Activated CD4-positive, alpha-beta T cell treated with anti-CD3 and anti-CD28 coated beads for 1 hour (primary cell): ENCODE measurements at regions not wholly inside any gene's neighbourhood (a gene's known extent, or its start where the extent isn't known, plus 50 kb on each side); places are given as distances from the start of the nearest gene placed in this dataset.
"Not testable (repeated sequence)": the region's sequence is repeated elsewhere in the genome, so short reads cannot be mapped to it uniquely, and the experiment has no call there.

ENCODE experiments used
- DNase-seq: peaks from one replicate; pipeline ENCODE4 v3.0.0-alpha.2; 2020

DNA sequence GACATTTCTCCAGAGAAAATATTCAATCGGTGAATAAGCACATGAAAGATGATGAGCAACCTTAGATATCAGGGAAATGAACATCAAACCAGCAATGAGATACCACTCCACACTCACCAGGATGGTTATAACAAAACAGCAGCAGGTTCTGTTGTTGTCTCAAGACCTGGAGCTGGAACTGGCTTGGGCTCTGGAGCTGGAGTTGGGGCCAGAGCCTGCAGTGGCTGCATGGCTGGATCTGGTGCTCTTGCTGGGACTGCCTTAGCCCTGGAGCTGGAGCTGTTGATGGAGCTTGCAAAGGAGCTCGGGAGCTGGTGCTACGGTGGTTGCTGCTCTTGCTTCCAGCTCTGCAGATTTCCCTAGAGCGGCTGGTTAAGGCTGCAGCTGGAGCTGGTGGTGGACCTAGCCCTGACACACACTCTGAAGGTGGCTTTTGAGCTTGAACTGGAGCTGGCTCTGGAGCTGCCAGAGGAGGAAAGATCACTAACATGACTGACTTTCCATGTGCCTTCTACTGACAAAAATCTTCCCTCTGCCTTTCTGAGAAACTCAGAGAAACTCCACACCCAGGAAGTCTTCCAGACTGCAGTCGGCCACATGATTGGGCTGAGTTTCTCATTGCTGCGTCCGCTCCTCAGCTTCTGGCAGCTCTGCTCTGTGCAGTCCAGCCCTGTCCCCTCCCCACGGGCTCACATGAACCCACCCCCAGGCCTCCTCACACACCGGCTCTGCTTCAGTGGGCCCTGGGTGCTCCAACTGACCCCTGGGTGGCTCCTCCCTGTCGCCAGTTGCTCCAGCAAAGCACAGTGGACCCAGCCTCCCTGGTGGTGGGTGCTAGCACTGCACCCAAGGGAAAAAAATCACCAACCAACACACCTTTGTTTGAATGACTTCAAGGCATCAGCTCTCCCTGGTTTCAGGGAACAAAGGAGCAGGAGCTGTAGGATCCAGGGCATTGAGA is 139.1 kb upstream of the FMN2 start:
- DNase-seq = no peak

- no peak for DNase-seq
Observed at GRCh38 chr1:239954836-239955235, 136.8 kb upstream of the FMN2 start.

- DNase-seq = no peak
Observed at GRCh38 chr1:239955431-239955830, 136.3 kb upstream of the FMN2 start.

- DNase-seq = no peak
Observed at GRCh38 chr1:239956263-239956662, 135.4 kb upstream of the FMN2 start.

GRCh38 chr1:239958063-239958462 is 133.6 kb upstream of the FMN2 start:
- no peak for DNase-seq

DNA sequence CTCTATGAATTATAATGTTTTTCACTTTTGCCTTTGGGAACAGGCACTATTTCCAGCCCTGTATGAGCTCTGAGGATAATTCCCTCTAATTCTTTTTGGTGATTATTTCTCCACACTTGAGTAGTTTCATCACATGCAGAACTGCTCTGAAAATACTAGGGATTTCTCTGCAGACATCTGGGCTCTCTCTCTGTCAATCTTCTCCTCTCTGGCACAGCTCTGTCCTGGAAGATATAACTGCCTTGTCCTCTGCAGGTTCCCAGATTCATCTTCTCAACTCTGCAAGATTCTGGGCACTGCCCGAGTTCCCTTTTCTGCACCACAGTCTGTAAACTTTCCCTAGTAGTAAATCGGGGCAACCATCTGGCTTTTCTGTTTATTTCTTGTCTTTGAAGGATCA is 131.3 kb upstream of the FMN2 start:
- DNase-seq = no peak

DNA sequence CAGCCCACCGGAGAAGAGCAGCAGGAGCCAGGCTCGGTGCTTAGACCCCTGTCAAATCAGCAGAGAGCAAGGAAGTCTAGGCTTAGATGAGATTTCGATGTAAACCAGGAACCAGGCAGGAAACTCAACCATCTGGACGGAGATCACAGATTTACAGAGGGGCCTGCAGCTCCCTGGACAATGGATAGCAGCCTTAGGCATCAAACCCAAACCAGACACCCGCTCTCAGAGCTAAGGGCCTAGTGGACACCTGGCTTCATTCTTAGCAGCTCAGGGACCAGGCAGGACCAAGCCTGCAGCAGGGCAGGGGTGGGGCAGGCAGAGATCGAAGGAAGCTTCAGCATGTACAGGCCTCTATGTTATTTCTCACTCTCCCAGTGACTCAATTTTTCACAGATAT is 127.8 kb upstream of the FMN2 start:
- no peak for DNase-seq

DNA sequence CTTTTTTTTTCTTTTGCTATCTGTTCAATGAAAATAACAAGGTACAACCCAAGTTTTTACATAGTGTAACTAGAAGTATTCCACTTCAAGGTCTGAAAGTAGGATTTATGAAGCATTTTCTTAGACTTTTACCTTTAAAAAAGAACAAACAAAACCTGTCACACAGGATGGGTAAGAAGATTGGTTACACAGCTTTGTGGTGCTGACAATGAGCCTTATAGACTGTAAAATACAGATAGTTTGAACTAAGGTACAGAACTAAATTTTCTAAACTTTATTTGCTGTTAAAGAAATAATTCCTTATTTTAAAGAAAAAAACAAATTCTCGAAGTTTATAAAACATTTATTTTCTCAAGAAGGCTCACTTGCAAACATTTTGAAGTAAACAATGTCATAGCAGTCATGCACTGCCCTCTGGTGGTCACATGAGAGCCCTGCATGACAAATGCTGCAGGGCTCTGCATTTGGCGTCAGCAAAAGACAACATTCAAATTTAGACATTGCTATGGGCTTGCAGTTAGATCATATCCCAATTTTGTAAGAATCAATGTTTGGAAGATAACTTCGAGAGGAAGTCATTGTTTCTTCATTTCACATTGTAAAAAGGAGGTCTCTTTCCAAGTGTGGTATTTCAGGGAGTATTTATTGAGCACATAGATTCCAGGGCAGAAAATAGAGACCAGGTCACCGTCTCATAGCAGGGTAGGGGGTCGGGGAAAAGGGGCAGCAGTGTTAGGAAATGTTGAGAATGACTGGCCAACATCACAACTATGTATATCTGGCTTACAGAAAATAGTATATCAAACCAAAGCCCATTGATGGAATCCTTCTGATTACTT is 115.3 kb upstream of the FMN2 start:
- no peak for DNase-seq

DNA sequence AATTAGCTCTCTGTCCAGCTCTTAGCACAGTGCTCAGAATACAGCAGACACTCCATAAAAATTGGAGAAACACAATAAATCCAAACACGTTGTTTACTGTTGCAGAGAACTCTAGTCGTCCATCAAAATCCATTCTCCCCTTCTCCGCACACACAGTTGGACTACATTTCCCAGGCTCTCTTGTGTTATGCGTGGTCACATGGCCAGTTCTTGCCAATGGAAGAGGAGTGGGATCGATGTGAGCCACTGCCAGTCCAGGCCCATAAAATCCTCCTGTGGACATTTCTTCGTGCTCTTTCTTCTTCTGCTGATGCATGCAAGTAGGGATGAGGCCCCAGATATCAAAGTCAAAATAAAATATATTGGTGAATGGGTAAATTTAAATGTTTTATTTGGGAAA is 114.3 kb upstream of the FMN2 start:
- DNase-seq = no peak

DNA sequence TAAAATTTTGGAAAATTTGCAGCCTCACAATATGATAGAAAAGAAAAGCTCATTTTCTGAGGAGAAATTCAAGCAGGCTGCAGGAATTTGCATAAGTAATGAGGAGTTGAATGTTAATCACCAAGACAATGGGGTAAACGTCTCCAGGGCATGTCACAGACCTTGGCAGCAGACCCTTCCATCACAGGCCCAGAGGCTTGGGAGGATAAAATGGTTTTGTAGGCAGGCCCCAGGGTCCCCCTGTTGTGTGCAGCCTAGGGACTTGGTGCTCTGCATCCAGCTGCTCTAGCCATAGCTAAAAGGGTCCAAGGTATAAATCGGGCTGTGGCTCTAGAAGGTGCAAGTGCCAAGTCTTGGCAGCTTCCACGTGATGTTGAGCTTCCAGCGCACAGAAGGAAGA is 112.2 kb upstream of the FMN2 start:
- no peak for DNase-seq

DNA sequence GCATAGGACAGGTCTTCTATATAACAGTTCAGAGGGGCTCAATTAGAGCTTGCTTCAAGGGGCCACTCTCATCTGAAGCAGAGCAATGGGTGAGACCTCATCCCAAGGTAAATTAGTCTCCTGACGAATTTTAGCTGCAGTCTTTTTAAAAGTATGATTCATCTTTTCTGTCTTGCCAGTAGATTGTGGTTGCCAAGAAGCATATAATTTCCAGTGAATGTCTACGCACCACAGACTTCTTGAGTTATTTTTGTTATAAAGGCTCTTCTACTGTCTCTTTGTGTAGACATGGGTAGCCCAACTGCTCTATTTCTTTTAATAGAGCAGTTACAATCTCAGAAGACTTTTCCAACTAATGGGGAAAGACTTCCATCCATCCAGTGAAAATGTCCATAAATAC is 108.9 kb upstream of the FMN2 start:
- no peak for DNase-seq

DNA sequence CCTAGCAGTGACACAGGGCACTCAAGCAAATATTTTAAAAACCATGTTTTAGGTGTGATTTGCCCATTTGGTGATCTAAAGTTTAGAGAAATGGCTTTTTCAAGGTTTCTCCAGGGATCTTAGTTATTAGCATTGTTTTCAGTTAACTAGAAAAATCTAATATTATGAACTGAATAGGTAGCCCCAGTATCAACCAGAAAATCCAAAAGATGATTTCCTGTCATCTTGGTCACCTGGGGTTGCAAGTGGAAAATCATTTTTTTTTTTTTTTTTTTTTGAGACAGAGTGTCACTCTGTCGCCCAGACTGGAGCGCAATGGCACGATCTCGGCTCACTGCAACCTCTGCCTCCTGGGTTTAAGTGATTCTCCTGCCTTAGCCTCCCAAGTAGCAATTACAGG is 106.6 kb upstream of the FMN2 start:
- no peak for DNase-seq

DNA sequence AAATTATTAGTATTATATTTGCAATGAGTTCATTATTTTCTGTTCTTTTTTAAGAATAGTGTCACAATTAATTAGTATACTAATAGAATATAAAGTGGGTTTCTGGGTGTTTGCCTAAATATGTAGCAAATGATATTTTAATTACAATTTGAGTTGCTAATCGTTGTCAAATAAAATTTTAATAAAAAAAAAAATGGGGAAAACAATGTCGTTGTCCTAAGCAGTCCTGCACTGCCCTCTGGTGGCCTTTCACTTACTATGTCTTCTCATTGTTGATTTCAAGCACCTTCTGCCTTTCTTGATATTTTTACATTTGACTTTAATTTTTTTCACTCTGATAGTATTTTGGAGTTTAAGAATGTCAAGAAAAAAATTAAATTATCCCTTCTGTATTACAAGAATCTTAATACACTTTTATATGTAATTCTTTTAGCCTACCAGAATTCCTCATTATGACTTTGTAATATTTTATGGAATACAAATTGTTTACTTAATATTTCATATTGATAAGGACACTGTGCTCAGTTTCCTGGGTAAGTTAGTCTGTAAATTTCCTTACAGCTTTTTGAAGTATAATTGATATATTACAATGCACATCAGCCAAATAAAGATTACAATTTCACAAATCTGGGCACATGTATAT is 104.5 kb upstream of the FMN2 start:
- DNase-seq = no peak

GRCh38 chr1:239989990-239990389 is 101.7 kb upstream of the FMN2 start:
- no peak for DNase-seq

DNA sequence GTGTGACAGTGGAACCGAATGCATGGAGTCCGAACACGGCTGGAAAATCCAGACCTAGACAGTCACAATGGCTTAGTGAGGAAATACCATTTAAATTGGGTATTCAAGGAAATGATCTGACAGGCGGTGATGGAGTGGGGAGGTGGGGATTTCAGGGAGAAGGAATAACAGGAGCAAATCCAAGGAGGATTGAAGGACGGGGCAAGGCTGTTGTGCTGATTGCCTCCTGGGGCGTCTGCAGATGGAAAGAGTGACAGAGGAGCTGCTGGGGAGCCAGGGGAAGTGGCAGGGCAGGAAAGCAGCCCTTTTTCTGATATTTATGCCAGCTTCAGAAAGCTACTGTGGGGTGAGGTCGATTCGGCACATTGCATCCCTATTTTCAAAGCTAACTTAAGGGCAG is 99.1 kb upstream of the FMN2 start:
- not testable (repeated sequence) for DNase-seq

GRCh38 chr1:239993366-239993765 is 98.3 kb upstream of the FMN2 start:
- DNase-seq = no peak

DNA sequence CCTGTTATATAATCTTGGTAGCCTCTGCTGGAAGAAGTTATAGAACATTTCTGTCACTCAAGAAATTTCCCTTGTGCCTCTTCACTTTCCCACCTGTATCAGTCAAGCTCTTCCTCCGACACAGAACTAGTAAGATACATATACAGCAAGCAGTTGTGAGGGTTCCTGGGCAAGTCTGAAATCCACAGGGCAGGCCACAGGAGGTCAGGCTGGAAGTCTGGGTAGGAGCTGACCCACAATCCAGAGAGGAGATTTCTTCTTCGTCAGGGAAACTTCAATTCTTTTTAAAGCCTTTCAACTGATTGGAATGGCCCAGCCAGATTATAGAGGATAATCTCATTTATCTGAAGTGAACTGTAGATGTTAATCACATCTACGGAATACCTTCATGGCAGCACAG is 96.4 kb upstream of the FMN2 start:
- DNase-seq = no peak

DNA sequence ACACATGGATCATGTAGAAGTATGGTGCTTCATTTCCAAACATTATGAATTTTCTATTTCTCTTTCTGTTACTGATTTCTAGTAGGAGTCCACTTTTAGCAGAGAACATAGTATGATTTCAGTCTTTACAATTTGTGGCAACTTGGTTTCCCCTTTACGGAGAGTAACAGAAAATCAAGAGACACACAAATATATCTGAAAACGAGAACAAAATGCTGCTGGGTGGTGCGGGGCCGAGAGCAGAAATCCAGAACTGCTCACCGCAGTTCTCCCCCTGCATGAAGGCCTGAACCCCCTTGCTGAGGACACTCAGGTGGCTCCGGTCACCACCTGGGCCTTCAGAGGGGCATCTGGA is 94.5 kb upstream of the FMN2 start:
- no peak for DNase-seq

GRCh38 chr1:239997515-239998311 is 94.0 kb upstream of the FMN2 start:
- DNase-seq = no peak

DNA sequence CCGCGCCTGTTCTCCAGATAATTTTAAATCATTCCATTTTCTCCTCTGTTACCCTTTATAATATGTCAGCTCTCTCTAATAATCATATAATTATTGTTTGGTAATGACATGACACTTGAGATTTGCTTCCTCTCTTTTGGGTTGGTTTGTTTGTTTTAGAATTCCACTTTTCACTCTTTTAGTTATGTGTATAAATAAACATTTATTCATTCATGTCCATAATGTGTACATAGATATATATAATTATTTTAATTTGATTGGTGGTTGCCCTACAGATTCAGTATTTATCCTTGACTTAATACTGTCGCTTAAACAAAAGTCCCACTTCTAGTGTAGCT is 93.4 kb upstream of the FMN2 start:
- no peak for DNase-seq

- no peak for DNase-seq
Observed at GRCh38 chr1:239999170-239999569, 92.5 kb upstream of the FMN2 start.

GRCh38 chr1:240000634-240001033 is 91.0 kb upstream of the FMN2 start:
- DNase-seq = no peak

DNA sequence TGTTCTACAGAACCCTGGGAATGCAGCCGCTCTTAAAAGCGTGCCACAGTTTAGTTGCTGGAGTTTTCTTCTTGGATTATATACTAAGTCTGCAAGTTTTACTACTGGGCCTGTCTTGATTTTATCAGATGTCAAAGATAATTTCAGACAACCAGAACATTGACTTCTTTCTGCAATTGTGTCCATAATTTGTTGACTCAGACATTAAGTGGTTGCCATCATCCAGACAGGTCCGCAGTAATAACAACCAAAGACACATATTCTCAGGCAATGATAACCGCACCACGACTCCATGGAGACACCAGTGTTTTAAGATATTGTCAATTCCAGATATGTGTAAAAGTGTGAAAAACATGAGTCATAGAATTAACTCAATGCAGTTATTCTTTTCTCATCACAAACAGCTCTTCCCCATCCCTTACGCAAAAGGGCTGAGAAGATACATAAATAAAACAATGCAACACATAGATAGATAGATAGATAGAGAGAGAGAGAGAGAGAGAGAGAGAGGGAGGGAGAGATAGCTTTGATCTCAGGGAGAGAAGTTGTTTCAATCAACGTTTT is 90.4 kb upstream of the FMN2 start:
- no peak for DNase-seq
